Panc1 (cell line): ENCODE measurements at regions not wholly inside any gene's neighbourhood (a gene's known extent, or its start where the extent isn't known, plus 50 kb on each side); places are given as distances from the start of the nearest gene placed in this dataset.

Experiments
- CTCF ChIP-seq: fragments of 450-650 bp; IDR thresholded peaks from 2 replicates; pipeline ENCODE4 v1.5.1; 2017; ENCODE audit warnings: mild to moderate bottlenecking
- POLR2AphosphoS5 ChIP-seq: IDR thresholded peaks from 2 replicates; pipeline ENCODE4 v1.6.1; 2012; ENCODE audit warnings: mild to moderate bottlenecking, low read depth, low read length, moderate library complexity
- TCF7L2 ChIP-seq: IDR thresholded peaks from 2 replicates; pipeline ENCODE4 v1.6.1; 2011; ENCODE audit warnings: mild to moderate bottlenecking, low read depth, low read length, inconsistent platforms

- TF ChIP-seq POLR2AphosphoS5 (no peak), CTCF (no peak), TCF7L2 (no peak)
Observed at GRCh38 chr18:41659438-41660130, 295.4 kb upstream of the PIK3C3 start.
